ENCODE measurements at regions not wholly inside any gene's neighbourhood (a gene's known extent, or its start where the extent isn't known, plus 50 kb on each side); places are given as distances from the start of the nearest gene placed in this dataset.
"Not testable (repeated sequence)": the region's sequence is repeated elsewhere in the genome, so short reads cannot be mapped to it uniquely, and the experiment has no call there.

DNA sequence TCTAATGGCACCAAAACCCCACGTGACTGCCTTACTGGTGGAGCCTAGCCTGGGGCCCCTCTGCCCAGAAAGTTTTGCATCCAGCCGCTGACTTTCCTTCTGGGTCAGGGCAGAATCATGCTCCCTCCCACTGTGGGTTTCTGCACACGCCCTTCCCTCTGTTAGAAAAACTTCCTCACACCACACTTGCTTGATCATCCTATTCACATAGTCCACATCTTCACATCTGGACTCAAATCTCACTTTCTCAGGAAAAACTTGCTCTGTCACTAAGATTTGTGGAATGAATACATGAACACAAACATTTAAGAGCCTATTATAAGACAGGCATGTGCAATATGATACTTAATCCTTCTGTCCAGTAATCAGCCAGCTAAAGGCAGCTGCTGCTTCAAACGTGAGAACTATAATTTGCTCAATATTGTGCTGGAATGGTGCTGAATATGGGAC is 274.7 kb downstream of the RND3 start:
- peak; percentile 81 to 85 for DNase-seq (ENCODE audit: low read depth in 2 of 2)

DNA sequence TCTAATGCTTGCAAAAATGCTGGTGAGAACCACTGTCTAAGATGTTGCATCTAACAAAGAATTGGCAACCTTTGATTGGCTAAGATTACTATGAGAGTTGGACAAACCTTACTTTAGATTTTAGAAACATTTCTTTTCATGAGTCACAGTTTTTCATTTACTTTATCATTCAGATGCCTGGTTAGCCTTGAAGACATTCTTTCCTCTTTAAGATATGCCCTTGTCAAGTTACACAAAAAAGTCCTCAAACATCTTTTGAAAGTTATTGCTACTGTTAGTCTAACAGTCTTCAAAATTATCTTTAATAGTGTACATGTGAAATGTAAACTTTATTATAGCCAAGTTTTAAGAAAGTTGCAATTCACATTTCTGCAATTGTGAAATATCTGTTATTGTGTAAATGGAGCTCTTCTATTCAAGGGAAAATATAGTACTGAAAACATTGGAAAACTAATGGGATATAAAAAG is 276.3 kb downstream of the RND3 start:
- peak; percentile 59 to 64 for DNase-seq (ENCODE audit: low read depth in 2 of 2)

DNA sequence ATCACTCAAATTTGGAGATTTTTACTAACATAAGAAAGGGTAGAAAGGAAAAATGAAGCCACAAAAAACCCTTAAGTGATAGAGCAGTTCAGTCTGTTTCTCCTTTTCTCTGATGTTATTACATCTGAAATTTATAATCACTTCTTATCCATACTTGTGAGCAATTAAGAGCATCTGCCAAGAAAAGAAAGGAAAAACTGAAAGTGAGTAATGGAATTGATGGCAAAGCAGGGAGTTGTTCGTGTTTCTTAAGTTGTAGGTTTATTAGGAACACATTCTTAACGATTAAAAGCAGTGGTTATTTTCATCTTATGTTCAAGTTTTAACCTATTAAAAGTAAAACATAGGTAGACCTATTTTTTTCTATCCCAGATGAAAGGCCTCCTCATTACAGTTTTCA is 277.7 kb downstream of the RND3 start:
- no peak for DNase-seq (ENCODE audit: low read depth in 2 of 2)

DNA sequence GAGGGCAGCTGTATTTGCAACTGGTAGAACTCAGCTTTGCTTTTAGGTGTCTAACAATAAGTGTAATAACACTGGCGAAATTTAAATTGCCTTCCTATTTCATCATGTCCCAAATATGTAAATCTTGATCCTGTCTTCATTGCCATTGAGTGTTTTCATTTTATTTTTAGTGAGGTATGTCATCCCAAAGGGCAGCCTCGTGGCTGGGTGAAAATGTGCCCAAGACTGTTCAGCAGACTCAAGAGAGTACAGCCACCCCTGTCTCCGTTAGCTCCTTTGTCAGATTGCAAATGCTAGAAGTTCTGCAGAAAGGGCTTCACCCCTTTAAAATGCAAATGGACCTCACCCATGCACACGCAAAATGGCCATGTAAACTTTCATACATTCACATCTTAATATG is 278.8 kb downstream of the RND3 start:
- DNase-seq (ENCODE audit: low read depth in 2 of 2), result no peak

DNA sequence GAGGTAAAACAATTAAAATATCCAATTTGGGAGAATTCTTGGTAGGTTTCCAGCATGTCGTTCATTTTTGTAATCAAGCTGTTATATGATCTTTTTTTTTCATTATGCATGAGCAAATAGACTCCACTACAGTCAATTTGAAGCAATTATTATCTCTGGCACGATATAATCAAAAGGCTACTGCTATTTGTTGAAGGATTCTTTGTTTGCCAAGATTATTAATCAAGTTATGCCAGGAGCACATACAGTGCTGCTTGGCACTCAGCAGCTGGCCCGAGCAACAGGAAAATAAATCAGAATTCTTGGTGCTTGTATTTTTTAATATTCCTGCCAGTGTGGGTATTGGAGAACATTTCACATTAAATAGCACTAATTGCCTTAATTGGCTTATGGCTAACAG is 279.5 kb downstream of the RND3 start:
- no peak for DNase-seq (ENCODE audit: low read depth in 2 of 2)

DNA sequence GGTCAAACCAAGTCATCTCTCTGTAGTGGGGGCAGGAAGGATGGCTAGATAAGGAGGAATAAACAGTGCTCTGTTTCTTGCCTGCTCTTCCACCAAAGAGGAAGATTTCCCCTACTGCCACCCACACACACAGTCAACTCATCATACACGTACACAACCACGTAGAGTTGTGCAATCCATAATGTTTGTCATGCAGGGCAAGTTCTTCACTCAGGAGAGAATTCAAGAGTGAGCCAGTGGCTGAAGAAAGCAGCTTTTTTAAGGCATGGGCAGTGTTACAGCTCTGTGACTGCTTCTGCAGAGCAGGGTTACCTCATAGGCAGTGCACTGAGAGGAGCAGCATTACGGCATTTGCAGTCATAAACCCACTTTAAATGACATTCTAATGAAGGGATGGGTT is 283.0 kb downstream of the RND3 start:
- peak; percentile 58 to 62 for DNase-seq (ENCODE audit: low read depth in 2 of 2)

DNA sequence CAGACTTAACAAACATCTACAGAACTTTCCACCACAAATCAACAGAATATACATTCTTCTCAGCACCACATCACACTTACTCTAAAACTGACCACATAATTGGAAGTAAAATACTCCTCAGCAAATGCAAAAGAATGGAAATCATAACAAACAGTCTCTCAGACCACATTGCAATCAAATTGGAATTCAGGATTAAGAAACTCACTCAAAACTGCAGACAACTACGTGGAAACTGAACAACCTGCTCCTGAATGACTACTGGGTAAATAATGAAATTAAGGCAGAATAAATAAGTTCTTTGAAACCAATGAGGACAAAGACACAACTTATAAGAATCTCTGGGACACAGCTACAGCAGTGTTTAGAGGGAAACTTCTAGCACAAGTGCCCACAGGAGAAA is 292.7 kb downstream of the RND3 start:
- not testable (repeated sequence) for DNase-seq (ENCODE audit: low read depth in 2 of 2)

DNA sequence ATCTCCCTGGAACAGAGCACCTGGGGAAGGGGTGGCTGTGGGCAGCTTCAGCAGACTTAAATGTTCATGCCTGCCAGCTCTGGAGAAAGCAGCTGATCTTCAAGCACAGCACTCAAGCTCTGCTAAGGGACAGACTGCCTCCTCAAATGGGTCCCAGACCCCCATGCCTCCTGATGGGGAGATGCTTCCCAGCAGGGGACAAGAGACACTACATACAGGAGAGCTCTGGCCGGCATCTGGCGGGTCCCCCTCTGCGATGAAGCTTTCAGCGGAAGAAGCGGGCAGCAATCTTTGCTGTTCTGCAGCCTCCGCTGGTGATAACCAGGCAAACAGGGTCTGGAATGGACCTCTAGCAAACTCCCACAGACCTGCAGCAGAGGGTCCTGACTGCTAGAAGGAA is 294.8 kb downstream of the RND3 start:
- DNase-seq (ENCODE audit: low read depth in 2 of 2), result no peak

DNA sequence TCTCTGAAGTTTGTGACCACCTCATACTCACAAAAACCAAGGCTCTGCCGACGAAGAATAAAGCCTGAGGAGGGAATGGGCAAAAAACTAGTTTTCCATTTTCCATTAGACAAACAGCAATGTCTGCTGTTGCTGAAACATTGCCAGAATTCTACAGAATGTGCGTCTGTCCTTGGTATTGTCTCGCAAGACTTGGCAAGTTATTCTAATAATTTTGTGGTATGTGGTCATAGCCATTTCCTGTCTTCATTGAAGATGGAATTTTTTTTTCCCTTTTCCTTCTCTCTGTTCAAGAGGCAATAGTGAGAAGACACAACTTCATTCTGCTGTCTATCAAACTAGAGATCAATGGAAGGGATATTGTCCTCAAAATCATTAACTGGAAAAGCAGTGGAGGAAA is 296.1 kb downstream of the RND3 start:
- peak; percentile 69 to 77 for DNase-seq (ENCODE audit: low read depth in 2 of 2)

DNA sequence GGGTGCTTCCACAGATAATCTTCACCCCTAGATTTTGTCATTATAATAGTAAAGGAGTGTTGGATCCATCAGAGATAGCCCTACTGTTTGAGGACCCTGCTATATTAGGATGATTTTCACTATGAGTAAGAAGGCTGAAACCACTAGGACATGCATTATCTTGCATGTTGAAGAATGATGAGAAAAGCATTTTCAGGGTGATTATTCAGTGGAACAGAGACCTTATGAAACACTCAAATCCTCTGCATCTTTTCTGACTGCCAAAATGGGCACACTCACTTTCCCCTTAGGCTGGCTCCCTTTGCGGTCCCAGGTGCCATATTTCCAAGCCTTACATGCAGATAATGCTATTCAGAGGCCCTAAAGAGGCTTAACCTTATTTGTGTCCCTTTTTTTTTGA is 296.9 kb downstream of the RND3 start:
- no peak for DNase-seq (ENCODE audit: low read depth in 2 of 2)

DNA sequence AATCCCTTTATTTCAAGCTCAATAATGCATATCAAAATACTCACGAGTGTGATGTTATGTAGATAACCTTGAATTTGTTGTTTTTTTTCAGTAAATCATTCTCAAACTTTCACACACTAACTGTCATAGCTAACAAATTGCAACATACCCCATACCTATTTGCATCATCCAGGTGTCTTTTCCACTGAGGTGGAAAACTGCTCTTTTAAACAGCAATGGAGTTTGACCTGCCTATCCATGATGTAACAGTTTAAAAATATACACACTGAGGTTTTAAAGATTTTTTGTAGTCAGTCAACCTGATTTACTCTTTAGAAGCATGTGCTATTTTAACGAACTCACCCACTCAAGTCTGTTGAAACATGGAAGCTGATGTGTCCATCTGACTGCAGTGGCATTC is 298.7 kb downstream of the RND3 start:
- no peak for DNase-seq (ENCODE audit: low read depth in 2 of 2)

DNA sequence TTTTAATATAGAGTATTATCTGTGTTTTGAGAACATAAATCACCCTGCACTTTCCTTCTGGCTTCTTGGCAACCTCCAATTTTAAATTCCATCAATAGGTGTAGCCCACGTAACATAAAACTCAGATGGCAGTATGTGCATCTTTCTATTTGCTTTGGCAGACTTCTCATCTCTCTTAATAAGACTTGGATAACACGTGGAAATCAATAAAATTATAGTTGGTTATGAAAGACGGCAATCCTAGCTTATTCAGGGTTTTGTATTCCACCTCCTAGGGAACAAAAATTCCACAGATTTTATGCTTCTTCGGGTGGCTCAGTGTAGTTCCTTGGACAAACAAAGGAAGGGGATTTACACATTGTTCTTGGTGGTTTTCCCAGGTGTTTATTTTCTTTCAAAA is 299.3 kb downstream of the RND3 start:
- peak in 1 of 2 experiments; percentile 38 for DNase-seq (ENCODE audit: low read depth in 2 of 2)

DNA sequence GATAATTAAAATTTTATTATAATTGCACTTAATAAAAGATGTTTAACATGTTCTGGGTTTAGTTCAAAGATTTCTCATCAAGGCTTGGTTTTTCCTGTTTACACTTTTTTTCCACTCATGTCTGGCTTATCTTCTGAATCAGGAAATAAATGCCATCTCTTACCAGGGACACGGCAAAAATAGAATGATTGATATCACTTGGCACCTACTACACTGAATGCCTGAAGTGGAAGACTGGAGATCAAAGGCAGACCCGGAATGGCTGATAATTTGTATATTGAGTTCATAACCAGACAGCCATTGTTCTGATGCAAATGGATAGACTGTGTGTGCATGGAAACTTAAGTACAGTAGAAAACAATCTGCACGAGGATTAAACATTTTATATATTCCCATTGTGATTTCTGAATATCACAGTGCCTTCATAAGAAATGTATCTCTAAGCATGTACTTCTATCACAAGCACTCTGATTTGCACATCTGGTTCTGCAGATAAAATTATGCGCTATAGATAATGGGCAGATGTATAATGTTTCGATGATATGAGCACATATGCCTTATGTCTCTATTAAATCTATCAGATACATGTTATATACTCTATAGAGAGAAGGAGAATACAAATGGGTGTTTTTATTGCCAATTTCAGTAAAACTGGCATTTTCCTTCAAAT is 304.8 kb downstream of the RND3 start:
- no peak for DNase-seq (ENCODE audit: low read depth in 2 of 2)

DNA sequence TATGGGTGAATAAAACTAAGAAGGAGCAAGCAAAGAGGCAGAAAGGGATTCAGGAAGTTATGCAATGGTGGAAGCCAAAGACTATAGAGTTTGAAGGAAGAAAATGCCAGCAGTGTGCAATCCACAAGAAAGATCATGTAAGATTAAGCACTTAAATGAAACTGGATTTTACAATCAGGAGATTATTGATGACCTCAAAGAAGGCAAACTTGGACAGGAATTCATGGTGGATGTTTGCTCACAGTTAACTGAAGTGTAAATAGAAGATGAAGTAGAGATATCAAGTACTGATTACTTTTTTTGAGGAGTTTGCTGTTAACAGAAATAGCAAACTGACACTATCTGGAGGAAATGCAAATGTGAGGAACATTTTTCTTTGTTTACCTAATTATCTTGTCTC is 308.9 kb downstream of the RND3 start:
- DNase-seq (ENCODE audit: low read depth in 2 of 2), result no peak

DNA sequence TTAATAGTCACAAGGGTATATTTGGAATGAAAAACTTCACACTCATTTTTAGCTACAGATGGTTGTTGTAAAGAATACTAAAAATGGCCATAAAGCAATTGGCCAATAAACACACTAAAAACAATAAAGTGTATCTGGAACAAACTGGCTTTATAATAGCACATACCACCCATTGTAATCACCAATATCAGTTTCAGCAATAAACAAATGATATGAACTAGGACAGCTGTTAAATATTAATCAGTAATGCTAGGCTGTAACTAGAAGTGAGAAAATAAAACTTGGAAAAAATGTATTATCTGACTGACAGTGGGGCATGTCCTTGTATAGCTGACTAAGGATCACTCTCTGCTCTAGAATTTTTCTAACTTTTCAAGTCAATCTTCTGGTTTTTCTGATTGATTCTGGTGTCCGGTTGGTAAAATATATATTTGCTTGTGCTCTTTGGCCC is 312.5 kb downstream of the RND3 start:
- no peak for DNase-seq (ENCODE audit: low read depth in 2 of 2)

DNA sequence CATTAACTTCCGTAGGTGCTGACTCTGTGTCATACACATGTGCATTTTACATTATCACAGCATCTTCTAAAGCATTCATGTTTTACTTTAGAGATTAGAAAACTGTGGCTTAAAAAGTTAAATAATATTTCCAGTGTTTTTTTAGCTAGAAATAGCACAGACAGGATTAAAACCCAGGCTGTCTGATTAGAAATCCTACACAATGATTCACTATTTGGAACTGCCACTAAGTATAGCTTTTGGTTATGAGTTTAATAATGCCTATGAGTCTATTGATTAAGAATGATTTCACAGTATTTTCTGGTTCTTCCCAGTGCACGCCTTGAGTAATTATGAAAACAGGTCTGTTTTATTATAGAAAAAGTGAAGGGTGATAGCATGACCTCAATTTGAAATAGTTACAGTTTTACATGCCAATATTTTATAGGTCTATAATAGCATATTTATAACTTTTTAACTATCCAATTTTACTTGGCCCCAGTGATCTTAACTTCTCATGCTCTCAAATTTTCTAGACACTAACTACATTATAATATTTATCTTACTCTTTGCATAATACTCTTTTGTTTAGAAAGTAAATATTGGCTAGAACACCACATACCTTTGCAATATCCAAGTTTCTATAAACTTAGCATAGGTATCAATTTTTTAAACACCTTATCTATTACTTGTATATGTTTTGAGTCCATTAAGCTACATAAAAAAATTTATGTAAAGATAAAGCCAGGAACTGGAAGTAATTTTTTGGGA is 313.2 kb downstream of the RND3 start:
- DNase-seq (ENCODE audit: low read depth in 2 of 2), result no peak

DNA sequence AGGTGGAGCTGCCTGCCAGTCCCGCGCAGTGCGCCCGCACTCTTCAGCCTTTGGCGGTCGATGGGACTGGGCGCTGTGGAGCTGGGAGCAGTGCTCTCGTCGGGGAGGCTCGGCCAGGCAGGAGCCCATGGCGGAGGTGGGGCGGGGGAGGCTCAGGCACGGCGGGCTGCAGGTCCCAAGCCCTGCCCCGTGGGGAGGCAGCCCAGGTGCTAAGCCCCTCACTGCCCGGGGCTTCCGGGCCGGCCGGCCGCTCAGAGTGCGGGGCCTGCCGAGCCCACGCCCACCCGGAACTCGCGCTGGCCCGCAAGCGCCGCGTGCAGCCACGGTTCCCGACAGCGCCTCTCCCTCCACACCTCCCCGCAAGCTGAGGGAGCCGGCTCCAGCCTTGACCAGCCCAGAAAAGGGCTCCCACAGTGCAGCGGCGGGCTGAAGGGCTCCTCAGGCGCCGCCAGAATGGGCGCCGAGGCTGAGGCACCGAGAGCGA is 316.4 kb downstream of the RND3 start:
- no peak for DNase-seq (ENCODE audit: low read depth in 2 of 2)

DNA sequence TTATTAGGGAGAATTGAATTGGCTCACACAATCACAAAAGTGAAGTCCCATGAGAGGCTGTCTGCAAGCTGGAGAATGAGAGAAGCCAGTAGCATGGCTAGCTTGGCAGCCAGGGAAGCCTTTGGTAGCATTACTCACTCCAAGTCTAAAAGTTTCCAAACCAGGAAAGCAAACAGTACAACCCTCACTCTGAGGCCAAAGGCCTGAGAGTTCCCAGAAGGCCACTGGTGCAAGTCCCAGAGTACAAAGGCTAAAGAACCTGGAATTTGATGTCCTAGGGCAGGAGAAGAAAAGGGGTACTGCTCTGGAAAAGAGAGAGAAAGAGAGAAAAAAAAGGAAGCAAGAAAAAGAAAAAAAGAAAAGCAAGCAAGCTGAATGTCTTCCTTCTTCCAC is 318.2 kb downstream of the RND3 start:
- no peak for DNase-seq (ENCODE audit: low read depth in 2 of 2)

DNA sequence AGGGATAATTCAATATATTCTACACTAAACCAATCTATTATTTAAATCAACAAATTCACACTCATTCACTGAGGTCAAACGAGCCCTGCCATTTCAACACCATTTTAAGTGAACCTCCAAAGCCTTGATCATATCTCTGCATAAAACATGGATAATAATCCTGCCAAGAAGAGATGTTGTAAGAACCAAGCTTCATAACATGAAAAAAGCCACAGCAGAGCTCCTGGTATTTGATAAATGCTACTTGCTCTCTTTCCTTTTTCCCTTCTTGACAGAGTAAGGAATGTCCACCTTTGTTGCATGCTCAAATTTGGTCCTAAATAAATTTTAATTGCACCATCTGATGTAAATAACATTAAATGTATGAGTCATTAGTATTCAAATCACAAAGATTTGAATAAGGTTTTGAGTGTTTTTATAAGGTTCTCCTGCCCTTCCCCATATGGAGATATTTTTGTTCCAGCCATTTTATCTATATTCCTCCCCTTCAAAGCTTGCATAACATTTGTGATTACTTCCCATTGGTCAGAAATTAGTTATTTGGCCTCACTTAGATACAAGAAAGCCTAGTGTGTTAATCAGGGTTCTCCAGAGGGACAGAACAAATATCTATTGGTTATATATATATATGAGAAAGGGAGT is 318.8 kb downstream of the RND3 start:
- DNase-seq (ENCODE audit: low read depth in 2 of 2), result peak; percentile 84 to 85

DNA sequence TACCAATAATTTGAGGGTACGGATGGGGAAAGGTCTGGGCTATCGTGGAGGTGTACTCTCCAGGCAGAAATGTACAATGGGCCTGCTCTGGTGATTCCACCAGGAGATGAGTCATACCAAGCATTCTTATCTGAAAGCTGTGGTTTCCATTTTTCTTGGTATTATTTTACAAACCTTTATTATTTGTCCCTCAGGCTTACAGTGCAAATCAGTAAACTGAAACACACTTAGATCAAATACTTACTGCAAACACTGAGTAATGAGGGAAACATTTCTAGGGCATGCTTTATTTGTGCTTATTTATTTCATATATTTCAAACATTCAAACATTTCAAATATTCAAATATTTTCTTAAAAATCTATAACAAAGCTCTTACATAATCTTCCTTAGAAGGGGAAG is 319.8 kb downstream of the RND3 start:
- DNase-seq (ENCODE audit: low read depth in 2 of 2), result no peak

DNA sequence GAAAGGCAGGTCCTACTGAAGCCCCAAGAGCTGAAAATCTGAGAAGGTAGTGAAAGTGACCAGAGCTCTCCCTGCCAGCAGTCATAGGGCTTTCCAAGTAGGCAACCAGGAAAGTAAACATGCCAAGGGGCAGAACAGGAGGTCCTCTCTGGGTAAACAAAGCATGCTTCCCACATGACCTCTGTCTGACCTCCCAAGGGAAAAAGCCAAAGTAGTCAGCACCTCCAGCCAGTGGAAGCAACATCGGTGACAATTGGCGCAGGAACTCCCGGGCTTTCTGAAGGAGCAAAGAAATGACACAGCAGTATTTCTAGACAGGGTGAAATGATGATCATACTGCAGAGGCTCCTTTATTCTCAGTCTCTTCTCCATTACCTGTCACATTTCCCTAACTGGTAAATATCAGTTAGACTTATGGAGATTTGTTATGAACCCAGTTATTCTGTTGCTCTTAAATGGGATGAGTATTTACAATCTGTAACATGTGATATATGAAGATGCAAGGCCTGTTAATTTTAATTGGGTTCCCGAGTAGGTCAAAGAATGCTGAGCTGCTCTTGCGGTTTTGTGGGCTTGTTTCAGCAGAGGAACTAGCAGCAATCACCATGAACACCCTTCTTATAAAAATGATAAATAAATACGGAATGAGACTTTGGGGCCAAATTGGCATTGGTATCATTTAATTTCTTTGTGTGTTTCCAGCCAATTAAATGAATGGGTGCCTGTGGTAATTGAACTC is 321.0 kb downstream of the RND3 start:
- DNase-seq (ENCODE audit: low read depth in 2 of 2), result no peak

DNA sequence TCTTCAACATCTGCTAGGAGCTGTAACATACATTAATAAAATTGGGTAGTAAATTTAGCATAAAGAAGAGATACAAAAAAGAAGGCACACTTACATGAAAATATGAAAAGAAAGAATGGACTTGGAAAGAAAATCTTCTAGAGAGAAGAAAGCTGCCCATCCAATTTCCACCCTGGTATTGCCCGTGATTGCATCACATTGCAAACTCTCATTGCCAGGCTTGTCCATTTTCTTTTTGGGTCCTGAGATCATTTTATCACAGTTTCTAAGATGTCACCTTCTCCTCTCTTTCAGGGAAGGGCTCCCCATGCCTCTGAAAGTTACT is 321.5 kb downstream of the RND3 start:
- no peak for DNase-seq (ENCODE audit: low read depth in 2 of 2)
